NB4 (cell line): ENCODE measurements at regions not wholly inside any gene's neighbourhood (a gene's known extent, or its start where the extent isn't known, plus 50 kb on each side); places are given as distances from the start of the nearest gene placed in this dataset.

Source experiments
- CTCF ChIP-seq: IDR thresholded peaks from one replicate; pipeline ENCODE4 v1.5.1; 2012; ENCODE audit warnings: low read depth, low read length
- MAX ChIP-seq: IDR thresholded peaks from 2 replicates; pipeline ENCODE4 v1.6.1; 2011; ENCODE audit warnings: low read depth, low read length
- MYC ChIP-seq: IDR thresholded peaks from 2 replicates; pipeline ENCODE4 v1.6.1; 2011; ENCODE audit warnings: low read depth, low read length
- POLR2A ChIP-seq: IDR thresholded peaks from 2 replicates; pipeline ENCODE4 v1.6.1; 2011; ENCODE audit warnings: mild to moderate bottlenecking; ENCODE audit not compliant: insufficient read length; ENCODE audit errors: extremely low read depth

GRCh38 chr7:115475761-115476385 lies 554.0 kb downstream of the MDFIC start:
- TF ChIP-seq POLR2A (no peak), CTCF (peak; percentile 0), MAX (no peak), MYC (no peak)
